Stomach (tissue), 4 donors: ENCODE measurements at regions not wholly inside any gene's neighbourhood (a gene's known extent, or its start where the extent isn't known, plus 50 kb on each side); places are given as distances from the start of the nearest gene placed in this dataset.
"Not testable (repeated sequence)": the region's sequence is repeated elsewhere in the genome, so short reads cannot be mapped to it uniquely, and the experiment has no call there.

Experiments used
- EP300 ChIP-seq: sonication (generic); formaldehyde crosslinking; IDR thresholded peaks from one replicate; pipeline ENCODE4 v1.6.1; 2017; ENCODE audit warnings: antibody characterized with exemption
- POLR2A ChIP-seq, 4 donors: fragments of 450-650 bp; IDR thresholded peaks; one replicate each; pipeline ENCODE4 v1.6.1; 2016; ENCODE audit warnings: antibody characterized with exemption in 4 of 4, control low read depth in 2 of 4, mild to moderate bottlenecking in 1 of 4, moderate library complexity in 1 of 4
- TF ChIP-seq, protein P1 (sequence below), 7 experiments: fragments of 450-650 bp in 4 of 7; fragments of 200-600 bp in 3 of 7; sonication (generic) in 3 of 7; IDR thresholded peaks; one replicate each; pipeline ENCODE4 v1.5.1; 2016 to 2019; ENCODE audit warnings: antibody characterized with exemption in 7 of 7, control low read depth in 2 of 7, mild to moderate bottlenecking in 1 of 7

GRCh38 chr9:67514587-67514986, 344.1 kb upstream of the ANKRD20A1 start:
- TF ChIP-seq EP300; POLR2A (IDR thresholded peaks at IDR 0.05): not testable (repeated sequence)
- TF ChIP-seq, protein P1, sequence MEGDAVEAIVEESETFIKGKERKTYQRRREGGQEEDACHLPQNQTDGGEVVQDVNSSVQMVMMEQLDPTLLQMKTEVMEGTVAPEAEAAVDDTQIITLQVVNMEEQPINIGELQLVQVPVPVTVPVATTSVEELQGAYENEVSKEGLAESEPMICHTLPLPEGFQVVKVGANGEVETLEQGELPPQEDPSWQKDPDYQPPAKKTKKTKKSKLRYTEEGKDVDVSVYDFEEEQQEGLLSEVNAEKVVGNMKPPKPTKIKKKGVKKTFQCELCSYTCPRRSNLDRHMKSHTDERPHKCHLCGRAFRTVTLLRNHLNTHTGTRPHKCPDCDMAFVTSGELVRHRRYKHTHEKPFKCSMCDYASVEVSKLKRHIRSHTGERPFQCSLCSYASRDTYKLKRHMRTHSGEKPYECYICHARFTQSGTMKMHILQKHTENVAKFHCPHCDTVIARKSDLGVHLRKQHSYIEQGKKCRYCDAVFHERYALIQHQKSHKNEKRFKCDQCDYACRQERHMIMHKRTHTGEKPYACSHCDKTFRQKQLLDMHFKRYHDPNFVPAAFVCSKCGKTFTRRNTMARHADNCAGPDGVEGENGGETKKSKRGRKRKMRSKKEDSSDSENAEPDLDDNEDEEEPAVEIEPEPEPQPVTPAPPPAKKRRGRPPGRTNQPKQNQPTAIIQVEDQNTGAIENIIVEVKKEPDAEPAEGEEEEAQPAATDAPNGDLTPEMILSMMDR (IDR thresholded peaks at IDR 0.05): not testable (repeated sequence)
